ENCODE measurements at regions not wholly inside any gene's neighbourhood (a gene's known extent, or its start where the extent isn't known, plus 50 kb on each side); places are given as distances from the start of the nearest gene placed in this dataset.
"Not testable (repeated sequence)": the region's sequence is repeated elsewhere in the genome, so short reads cannot be mapped to it uniquely, and the experiment has no call there.

DNA sequence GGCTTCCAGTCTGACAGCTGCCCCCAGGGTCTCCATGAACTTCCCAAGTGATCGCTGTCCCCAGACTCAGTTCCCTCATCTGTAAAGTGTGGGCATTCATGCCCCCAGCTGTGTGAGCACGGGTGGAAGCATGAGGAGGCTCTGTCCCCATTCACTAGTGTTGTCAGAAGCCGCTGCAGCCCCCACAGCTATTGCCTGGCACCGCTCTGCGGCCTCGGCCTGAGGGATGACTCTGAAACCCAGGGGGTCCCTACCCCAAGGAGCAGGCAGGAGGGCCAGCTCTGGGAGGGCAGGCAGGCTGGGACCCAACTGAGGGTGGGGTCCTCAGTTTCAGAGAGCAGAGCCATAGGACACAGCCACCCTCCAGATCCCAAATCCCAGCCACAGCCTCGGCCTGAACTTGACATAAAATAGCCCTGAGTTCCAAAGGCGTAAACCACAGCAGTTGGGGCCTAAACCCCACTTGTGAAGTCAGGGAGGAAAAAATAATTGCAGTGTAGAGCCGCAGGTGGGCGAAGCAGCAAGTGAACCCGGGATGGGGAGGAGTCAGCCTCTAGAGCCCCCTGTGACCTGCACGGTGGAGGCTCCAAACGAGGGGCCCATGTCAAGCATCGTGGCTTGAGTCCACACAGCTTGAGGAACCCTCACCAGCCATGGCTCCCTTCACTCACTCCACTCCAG, 66.0 kb upstream of the ADAMTS2 start:
- no peak for TF ChIP-seq GATA1 (IDR thresholded peaks at IDR 0.05; ENCODE audit: low read depth, low read length)
- no peak for TF ChIP-seq POLR2A (IDR thresholded peaks at IDR 0.05; ENCODE audit: low read length)
- DNase-seq = no peak

DNA sequence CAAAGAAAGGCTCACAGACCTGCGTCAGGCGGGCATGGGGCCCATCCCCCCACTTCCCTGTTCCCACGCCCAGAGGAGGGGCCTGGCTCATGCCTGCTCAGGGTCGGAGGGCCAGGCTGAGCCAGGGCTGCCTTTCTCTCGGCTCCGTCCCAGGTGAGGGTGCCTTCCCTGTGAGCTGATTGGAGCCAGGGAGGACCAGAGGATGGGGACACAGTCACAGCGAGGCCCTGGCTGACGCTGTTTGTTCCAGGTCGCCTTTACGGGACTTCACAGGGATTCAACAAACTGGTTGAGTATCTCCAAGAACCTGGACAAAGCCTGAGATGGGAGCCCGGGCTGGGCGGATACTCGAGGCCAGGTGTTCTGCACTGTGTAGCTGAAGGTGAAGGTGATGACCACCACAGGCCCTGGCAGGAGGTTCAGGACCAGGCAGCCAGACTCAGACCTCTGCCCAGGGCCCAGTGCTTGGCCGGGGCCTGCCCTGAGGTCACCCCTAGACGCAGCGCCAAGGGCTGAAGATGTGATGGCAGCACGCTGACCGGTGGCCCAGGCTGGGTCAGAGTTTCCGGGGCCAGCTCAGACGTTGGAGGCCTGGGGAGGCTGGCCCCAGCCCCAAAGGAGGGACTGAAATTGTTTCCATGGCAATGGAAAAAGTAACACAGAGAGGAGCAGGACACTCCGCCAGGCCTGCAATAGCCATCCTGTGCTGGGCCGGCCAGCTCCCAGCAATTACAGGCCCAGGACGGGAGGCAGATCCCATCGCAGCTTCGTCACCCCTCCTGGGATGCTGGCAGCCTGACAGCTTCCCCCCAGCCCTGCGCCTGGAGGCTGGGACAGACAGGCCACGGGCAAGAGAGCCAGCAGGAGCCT, 65.3 kb upstream of the ADAMTS2 start:
- TF ChIP-seq GATA1 (IDR thresholded peaks at IDR 0.05; ENCODE audit: low read depth, low read length) (no peak), POLR2A (IDR thresholded peaks at IDR 0.05; ENCODE audit: low read length) (no peak)
- DNase-seq = no peak

DNA sequence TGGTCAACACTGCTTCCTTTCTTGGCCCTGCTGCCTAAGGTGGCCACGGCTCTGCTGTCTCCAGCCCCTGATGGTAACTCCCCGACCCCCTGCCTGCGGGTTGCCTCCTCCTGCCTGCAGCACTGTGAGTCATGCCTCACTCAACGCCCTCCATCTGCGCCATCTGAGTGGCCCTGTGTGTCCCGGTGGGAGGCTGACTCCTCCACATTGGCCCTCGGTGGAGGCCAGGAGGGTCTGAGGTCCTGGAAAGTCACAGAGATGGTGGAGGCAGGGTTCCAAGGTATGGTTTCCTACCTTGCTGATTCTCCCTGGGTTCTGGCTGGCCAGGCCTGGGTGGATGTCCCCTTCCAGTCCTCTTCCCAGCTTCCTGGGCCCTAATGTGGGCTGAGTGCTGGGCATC, 64.5 kb upstream of the ADAMTS2 start:
- TF ChIP-seq GATA1 (IDR thresholded peaks at IDR 0.05; ENCODE audit: low read depth, low read length) = no peak
- no peak for TF ChIP-seq POLR2A (IDR thresholded peaks at IDR 0.05; ENCODE audit: low read length)
- no peak for DNase-seq

DNA sequence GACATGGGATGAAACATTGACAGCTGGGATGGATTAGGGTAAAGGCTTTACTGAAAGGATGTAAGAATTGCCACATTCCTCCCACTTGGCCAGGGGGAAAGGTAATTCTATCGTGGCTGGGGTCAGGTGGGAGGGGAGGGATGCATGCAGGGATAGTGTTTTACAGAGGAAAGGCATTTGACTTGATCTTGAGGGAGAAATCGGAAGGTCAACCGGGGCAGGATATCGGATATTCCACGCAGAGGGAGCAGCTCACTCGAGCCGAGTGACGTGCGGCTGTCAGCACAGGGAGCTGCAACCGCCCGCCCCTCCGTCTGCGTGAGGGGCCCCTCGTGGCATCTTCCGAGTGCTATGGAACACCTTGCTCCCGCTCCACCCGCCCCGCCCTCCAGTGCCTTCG, 63.4 kb upstream of the ADAMTS2 start:
- no peak for DNase-seq

DNA sequence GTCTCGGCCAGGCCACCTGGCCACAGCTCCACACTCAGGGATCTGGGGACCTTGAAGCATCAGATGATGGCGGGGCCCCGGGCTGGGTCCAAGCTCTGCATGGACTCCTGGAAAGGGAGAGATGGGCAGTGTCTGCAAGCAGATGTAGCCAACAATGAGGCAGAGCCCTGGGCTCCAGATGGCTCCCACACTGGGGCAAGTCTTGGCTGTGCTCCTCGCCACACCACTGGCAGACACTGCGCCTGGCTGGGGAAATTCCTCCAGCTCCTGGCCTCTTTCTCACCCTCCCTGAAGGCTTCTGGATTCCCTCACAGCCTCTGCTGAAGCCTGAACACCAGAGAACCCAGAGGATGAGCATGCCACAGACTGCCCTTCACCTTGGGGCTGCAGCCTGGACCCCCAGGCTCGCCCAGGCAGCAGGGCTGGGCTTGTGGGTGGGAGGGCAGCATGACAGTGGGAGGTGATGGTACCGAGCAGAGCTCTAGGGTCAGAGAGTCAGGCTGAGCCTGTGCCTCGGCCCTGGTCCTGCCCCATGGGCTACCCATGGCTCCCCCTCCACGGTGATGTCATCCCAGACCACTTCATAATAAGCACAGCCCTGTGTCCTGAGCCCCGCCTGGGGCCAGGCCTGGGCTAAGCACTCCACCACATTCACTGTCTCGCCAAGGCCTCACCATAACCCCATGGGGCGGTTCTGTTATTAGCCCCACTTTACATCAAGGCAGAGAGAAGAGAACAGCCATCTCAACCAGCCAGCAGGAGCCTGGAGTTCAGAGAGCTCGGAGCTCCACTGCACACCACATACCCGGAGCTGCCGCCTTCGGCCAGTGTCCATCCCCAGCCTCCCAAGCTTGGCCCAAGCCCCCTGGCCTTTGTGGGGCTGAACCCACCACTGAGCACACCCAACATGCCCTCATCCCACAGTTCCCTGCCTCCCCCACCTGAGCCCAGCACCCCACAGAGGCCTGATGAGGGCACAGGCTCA, 62.2 kb upstream of the ADAMTS2 start:
- TF ChIP-seq GATA1 (IDR thresholded peaks at IDR 0.05; ENCODE audit: low read depth, low read length) (no peak), POLR2A (IDR thresholded peaks at IDR 0.05; ENCODE audit: low read length) (no peak)
- no peak for DNase-seq

More for the DNA sequence above, 63.4 kb upstream of the ADAMTS2 start:
- no peak for TF ChIP-seq POLR2A (IDR thresholded peaks at IDR 0.05; ENCODE audit: low read length)
- no peak for TF ChIP-seq GATA1 (IDR thresholded peaks at IDR 0.05; ENCODE audit: low read depth, low read length)

DNA sequence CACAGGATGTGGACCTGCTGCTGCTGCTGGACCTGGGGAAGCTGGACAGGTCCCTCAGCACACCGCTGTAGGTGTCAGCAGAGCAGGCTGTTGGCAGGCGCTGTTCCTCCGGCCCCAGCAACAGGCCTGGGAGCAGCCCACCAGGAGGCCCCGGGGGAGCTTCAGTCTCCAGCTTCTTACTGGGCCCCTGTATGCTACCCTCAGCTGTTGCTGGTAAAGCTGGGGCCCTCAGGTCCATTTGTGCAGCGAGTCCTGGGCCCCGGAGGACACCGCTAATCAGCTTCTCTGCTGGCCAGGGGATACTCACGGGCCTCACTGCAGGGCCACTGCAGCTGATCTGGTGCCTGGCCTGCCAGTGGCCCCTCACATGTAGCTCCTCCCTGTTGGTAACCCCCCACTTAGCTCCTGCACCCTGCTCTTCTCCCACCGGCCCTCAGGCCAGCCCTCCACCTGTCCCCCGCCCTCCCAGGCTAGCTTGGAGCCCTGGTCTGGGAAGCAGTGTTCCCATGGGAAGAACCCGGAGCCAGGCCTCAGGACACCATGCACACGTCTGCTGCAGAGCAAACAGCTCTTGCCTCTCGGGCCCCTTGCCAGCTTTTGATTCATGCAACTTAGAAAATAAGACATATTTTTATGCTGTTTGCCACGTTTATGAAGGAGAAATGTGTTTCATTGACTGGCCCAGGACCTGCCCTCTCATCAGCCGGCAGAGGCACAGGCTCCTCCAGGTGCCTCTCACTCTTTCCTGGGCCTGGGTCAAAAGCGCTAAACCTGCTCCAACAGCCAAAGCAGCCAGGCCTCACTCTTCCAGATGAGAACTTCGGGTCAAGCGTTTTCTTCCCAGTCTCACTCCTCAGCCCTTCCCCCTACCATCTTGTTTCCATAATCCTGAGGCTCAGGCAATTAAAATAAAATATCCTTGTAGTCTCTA, 61.0 kb upstream of the ADAMTS2 start:
- no peak for DNase-seq
- TF ChIP-seq GATA1 (IDR thresholded peaks at IDR 0.05; ENCODE audit: low read depth, low read length) (no peak), POLR2A (IDR thresholded peaks at IDR 0.05; ENCODE audit: low read length) (no peak)

DNA sequence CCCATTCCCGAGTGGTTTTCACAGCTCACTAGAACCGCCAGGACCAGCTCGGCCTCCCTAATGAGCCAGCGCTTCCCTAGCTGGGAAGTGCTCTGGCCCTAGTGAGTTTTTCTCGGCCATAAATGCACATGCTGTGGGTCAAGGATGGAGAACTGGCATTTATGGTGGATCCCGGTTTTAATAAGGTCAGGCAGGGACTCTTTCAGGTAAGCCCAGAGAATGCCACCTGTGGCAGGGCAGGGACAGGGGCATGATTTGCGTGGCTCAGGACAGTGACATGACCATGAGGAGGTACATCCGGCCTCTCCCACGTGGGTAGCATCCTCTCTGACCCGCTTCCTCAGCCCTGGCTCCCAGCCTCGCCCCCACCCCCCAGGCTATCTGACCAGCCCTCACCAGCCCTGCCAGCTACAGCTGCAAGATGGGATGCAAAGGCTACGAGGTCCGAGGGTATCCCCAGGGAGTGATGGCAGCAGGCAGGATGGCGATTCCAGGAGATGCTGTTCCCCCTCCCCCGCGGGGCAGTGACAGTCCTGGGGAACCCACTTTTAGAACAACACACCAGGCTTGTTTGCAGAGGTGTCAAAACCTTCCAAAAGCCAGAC, 60.3 kb upstream of the ADAMTS2 start:
- TF ChIP-seq GATA1 (IDR thresholded peaks at IDR 0.05; ENCODE audit: low read depth, low read length) (no peak), POLR2A (IDR thresholded peaks at IDR 0.05; ENCODE audit: low read length) (no peak)
- DNase-seq = no peak

DNA sequence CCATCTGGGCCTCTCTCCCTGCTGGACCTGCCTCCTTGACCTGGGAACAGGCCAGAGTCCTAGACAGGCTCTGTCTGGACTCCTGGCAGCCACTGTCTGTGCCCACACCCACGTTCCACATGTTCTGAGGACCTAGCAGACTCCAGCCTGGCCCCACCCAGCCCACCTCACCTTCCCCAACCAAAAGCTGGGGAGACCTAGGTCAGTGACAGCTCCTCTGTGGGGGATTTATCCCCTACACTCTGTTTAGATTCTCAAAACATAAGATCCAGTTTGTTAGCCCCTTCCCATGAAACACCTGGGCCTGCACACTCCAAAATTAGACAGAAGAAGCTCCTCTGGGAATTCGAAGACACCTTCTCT, 59.8 kb upstream of the ADAMTS2 start:
- TF ChIP-seq GATA1 (IDR thresholded peaks at IDR 0.05; ENCODE audit: low read depth, low read length) = no peak
- no peak for TF ChIP-seq POLR2A (IDR thresholded peaks at IDR 0.05; ENCODE audit: low read length)
- DNase-seq = no peak

DNA sequence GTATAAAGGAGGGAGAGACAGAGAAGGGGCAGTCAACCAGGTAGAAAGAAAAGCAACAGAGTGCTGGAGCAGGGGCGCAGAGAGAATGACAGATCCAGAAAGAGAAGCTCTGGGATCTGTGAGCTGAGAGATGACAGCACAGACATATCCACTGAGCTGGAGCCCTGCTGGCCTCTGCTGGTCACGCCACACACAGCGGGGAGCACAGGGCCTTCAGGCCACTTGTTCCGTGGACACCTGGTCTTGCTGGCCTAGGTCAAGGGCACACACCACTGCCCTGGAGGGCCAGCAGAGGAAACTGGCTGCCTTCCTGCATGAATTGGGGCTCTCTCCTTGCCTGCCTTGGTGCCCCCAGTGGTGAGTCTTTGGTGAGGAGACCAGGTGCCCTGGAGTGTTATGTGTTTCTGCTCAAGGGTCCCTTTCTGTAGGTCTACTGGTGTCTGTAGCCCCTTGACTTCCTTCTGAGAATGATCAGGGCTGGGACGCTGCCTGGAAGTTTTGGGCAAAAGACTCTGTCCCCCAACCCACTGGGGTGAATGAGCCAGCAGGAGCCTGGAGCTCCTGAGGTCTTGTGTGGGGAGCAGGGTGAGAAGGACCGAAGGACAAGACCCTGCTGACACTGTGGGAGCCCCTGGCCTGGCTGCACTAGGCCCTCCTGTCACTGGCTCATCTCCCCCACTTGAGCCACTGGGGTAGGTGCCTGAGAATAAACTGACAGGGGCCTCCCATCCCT, 59.2 kb upstream of the ADAMTS2 start:
- DNase-seq = no peak
- TF ChIP-seq POLR2A (IDR thresholded peaks at IDR 0.05; ENCODE audit: low read length) (no peak), GATA1 (IDR thresholded peaks at IDR 0.05; ENCODE audit: low read depth, low read length) (no peak)

DNA sequence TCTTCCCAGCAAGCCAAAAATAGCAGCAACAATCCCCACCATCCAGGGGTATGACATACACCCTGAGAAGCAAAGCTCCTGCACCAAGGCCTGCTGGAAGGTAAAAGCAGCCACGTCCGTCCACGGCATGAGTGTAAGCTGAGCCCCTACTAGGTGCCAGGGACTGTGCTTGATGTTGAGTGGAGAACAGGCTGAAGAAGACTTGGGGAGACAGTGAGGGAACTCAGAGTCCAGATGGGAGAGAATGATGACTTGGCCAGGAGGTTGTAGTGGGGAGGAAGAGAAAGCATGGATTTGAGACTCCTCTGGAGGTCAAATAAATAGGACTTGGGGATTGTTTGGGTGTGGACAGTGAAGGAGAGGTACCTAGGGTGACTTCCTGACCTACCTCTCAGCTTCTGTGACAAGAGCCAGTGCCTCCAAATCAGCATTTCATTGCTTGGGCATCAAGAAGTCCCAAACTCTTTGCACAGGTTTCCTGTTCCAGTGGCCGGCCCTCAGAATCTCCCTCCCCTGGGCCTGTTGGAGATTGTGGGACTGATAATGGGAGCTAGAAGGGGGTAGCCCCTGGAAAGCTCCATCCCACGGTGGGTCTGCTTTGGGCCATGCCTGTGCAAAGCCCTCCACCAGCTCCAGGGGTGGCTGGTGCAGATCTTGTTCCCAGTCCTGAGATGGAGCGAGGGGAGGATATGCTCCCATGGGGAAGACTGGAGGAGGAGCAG, 58.3 kb upstream of the ADAMTS2 start:
- no peak for DNase-seq
- no peak for TF ChIP-seq GATA1 (IDR thresholded peaks at IDR 0.05; ENCODE audit: low read depth, low read length)
- TF ChIP-seq POLR2A (IDR thresholded peaks at IDR 0.05; ENCODE audit: low read length) = no peak

DNA sequence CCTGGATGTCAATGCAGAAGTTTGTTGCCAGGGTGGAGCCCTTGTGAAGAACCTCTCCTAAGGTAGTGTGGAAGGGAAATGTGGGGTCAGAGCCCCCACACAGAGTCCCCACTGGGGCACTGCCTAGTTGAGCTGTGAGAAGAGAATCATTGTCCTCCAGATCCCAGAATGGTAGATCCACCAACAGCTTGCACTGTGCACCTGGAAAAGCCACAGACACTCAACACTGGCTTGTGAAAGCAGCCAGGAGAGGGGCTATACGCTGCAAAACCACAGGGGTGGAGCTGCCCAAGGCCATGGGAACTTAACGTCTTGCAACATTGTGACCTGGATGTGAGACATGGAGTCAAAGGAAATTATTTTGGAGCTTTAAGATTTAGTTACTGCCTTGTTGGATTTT, 55.2 kb upstream of the ADAMTS2 start:
- not testable (repeated sequence) for DNase-seq
